ENCODE measurements at regions not wholly inside any gene's neighbourhood (a gene's known extent, or its start where the extent isn't known, plus 50 kb on each side); places are given as distances from the start of the nearest gene placed in this dataset.

GRCh38 chr15:59779110-59779509, 90.0 kb upstream of the BNIP2 start:
- TF ChIP-seq EP300 (IDR thresholded peaks at IDR 0.05; ENCODE audit: borderline replicate concordance) = no peak
- no peak for TF ChIP-seq CREB1 (IDR thresholded peaks at IDR 0.05; ENCODE audit: low read depth)
- no peak for TF ChIP-seq MAX (IDR thresholded peaks at IDR 0.05)
- TF ChIP-seq, protein P1, sequence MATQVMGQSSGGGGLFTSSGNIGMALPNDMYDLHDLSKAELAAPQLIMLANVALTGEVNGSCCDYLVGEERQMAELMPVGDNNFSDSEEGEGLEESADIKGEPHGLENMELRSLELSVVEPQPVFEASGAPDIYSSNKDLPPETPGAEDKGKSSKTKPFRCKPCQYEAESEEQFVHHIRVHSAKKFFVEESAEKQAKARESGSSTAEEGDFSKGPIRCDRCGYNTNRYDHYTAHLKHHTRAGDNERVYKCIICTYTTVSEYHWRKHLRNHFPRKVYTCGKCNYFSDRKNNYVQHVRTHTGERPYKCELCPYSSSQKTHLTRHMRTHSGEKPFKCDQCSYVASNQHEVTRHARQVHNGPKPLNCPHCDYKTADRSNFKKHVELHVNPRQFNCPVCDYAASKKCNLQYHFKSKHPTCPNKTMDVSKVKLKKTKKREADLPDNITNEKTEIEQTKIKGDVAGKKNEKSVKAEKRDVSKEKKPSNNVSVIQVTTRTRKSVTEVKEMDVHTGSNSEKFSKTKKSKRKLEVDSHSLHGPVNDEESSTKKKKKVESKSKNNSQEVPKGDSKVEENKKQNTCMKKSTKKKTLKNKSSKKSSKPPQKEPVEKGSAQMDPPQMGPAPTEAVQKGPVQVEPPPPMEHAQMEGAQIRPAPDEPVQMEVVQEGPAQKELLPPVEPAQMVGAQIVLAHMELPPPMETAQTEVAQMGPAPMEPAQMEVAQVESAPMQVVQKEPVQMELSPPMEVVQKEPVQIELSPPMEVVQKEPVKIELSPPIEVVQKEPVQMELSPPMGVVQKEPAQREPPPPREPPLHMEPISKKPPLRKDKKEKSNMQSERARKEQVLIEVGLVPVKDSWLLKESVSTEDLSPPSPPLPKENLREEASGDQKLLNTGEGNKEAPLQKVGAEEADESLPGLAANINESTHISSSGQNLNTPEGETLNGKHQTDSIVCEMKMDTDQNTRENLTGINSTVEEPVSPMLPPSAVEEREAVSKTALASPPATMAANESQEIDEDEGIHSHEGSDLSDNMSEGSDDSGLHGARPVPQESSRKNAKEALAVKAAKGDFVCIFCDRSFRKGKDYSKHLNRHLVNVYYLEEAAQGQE (IDR thresholded peaks at IDR 0.05; ENCODE audit: low read depth) = no peak
- TF ChIP-seq YY1 (IDR thresholded peaks at IDR 0.05; ENCODE audit: low read depth) = no peak
- TF ChIP-seq TAF1 (IDR thresholded peaks at IDR 0.05; ENCODE audit: low read depth) = no peak
- TF ChIP-seq EGR1 (IDR thresholded peaks at IDR 0.05) = no peak
- TF ChIP-seq CEBPB (IDR thresholded peaks at IDR 0.05) = no peak
- TF ChIP-seq RAD21 (IDR thresholded peaks at IDR 0.05; ENCODE audit: low read depth) = no peak
- TF ChIP-seq, protein P2, sequence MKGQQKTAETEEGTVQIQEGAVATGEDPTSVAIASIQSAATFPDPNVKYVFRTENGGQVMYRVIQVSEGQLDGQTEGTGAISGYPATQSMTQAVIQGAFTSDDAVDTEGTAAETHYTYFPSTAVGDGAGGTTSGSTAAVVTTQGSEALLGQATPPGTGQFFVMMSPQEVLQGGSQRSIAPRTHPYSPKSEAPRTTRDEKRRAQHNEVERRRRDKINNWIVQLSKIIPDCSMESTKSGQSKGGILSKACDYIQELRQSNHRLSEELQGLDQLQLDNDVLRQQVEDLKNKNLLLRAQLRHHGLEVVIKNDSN (IDR thresholded peaks at IDR 0.05) = no peak
- no peak for TF ChIP-seq TEAD4 (IDR thresholded peaks at IDR 0.05)
- TF ChIP-seq NFIC (IDR thresholded peaks at IDR 0.05) = no peak
- no peak for TF ChIP-seq ZBTB7A (IDR thresholded peaks at IDR 0.05; ENCODE audit: low read depth)

All from Ishikawa (cell line).